SK-N-SH (cell line): ENCODE measurements at regions not wholly inside any gene's neighbourhood (a gene's known extent, or its start where the extent isn't known, plus 50 kb on each side); places are given as distances from the start of the nearest gene placed in this dataset.

Experiments used
- CTCF ChIP-seq: fragments of 200-600 bp; sonication (generic); IDR thresholded peaks from 2 replicates; pipeline ENCODE4 v1.6.1; 2017; ENCODE audit warnings: antibody characterized with exemption, mild to moderate bottlenecking, moderate library complexity
- EP300 ChIP-seq, 2 experiments: IDR thresholded peaks; 2 replicates each; pipeline versions ENCODE4 v1.4.0 to v1.6.1; 2012; ENCODE audit warnings: borderline replicate concordance in 1 of 2, low read depth in 1 of 2, low read length in 1 of 2
- EZH2phosphoT487 ChIP-seq: fragments of 200-600 bp; sonication (generic); IDR thresholded peaks from 2 replicates; pipeline ENCODE4 v1.6.1; 2017; ENCODE audit warnings: low read depth, mixed run types, mild to moderate bottlenecking, antibody characterized with exemption, moderate library complexity, borderline replicate concordance
- MXI1 ChIP-seq: IDR thresholded peaks from 2 replicates; pipeline ENCODE4 v1.6.1; 2012; ENCODE audit warnings: mild to moderate bottlenecking, low read depth, low read length, improper control_type of control experiment
- POLR2AphosphoS5 ChIP-seq: IDR thresholded peaks from 2 replicates; pipeline ENCODE4 v1.6.1; 2012; ENCODE audit warnings: low read depth, low read length
- RFX5 ChIP-seq: IDR thresholded peaks from 2 replicates; pipeline ENCODE4 v1.6.1; 2012; ENCODE audit warnings: mild to moderate bottlenecking, improper control_type of control experiment, low read length
- TEAD4 ChIP-seq: IDR thresholded peaks from 2 replicates; pipeline ENCODE4 v1.4.0; 2012; ENCODE audit warnings: mild to moderate bottlenecking, borderline replicate concordance; ENCODE audit not compliant: insufficient read depth
- YY1 ChIP-seq: IDR thresholded peaks from 2 replicates; pipeline ENCODE4 v1.4.0; 2012; ENCODE audit warnings: low read depth, mild to moderate bottlenecking
- TF ChIP-seq, protein P1 (sequence below): IDR thresholded peaks from 2 replicates; pipeline ENCODE4 v1.6.1; 2012; ENCODE audit warnings: mild to moderate bottlenecking, low read depth, low read length, moderate library complexity

DNA sequence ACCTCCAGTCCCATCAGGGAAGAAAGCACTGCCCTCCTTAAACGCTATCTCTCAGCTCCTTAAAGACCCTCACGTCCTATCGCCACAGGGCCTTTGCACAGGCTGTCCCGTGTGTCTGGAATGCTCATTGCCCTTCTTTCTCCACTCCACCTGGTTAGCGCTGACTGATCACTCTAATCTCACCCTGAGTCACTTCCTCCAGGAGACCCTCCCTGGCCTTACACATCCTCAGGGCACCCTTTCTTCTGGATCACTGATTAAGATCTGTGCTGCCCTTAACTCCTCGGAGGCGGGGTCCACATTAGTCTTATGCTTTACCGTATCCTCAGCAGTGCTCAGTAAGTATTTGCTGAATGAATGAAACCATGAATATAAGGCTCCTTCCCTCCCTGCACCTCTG, 94.7 kb downstream of the SYNE3 start:
- no peak for TF ChIP-seq YY1
- TF ChIP-seq CTCF: no peak
- no peak for TF ChIP-seq TEAD4
- TF ChIP-seq MXI1: no peak
- no peak for TF ChIP-seq POLR2AphosphoS5
- no peak for TF ChIP-seq RFX5
- TF ChIP-seq, protein P1, sequence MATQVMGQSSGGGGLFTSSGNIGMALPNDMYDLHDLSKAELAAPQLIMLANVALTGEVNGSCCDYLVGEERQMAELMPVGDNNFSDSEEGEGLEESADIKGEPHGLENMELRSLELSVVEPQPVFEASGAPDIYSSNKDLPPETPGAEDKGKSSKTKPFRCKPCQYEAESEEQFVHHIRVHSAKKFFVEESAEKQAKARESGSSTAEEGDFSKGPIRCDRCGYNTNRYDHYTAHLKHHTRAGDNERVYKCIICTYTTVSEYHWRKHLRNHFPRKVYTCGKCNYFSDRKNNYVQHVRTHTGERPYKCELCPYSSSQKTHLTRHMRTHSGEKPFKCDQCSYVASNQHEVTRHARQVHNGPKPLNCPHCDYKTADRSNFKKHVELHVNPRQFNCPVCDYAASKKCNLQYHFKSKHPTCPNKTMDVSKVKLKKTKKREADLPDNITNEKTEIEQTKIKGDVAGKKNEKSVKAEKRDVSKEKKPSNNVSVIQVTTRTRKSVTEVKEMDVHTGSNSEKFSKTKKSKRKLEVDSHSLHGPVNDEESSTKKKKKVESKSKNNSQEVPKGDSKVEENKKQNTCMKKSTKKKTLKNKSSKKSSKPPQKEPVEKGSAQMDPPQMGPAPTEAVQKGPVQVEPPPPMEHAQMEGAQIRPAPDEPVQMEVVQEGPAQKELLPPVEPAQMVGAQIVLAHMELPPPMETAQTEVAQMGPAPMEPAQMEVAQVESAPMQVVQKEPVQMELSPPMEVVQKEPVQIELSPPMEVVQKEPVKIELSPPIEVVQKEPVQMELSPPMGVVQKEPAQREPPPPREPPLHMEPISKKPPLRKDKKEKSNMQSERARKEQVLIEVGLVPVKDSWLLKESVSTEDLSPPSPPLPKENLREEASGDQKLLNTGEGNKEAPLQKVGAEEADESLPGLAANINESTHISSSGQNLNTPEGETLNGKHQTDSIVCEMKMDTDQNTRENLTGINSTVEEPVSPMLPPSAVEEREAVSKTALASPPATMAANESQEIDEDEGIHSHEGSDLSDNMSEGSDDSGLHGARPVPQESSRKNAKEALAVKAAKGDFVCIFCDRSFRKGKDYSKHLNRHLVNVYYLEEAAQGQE: no peak
- TF ChIP-seq EP300 (IDR thresholded peaks at IDR 0.05; ENCODE audit: borderline replicate concordance in 1 of 2, low read depth in 1 of 2, low read length in 1 of 2): no peak
- no peak for TF ChIP-seq EZH2phosphoT487
